IPS DF 4.7 (cell line): ENCODE measurements at regions not wholly inside any gene's neighbourhood (a gene's known extent, or its start where the extent isn't known, plus 50 kb on each side); places are given as distances from the start of the nearest gene placed in this dataset.
"Not testable (repeated sequence)": the region's sequence is repeated elsewhere in the genome, so short reads cannot be mapped to it uniquely, and the experiment has no call there.

ENCODE experiments used
- DNase-seq: peaks from one replicate; pipeline ENCODE4 v3.0.0-alpha.2; 2013; ENCODE audit warnings: low spot score; ENCODE audit errors: extremely low read depth

GRCh38 chr18:14987960-14988710 lies 240.2 kb downstream of the ANKRD30B start:
- not testable (repeated sequence) for DNase-seq

DNA sequence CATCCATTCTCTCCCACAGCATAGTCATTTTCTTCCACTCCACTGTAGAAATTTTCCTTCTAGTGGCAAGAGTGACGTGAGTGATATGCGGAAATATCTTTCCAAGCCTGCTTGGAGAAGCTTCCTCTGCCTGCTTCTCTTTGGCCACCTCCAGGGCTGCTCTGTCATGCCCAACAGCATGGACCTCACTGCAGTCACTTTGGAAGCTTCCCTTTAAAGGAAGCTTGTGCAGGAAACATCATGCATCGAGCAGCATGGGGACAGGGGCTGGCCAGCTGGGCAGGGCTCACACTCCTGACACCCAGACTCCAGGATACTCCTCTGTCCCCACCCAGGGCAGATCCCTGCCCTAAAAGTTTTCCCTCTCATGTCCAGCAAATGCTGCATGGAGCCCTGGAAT lies 241.6 kb downstream of the ANKRD30B start:
- not testable (repeated sequence) for DNase-seq

DNA sequence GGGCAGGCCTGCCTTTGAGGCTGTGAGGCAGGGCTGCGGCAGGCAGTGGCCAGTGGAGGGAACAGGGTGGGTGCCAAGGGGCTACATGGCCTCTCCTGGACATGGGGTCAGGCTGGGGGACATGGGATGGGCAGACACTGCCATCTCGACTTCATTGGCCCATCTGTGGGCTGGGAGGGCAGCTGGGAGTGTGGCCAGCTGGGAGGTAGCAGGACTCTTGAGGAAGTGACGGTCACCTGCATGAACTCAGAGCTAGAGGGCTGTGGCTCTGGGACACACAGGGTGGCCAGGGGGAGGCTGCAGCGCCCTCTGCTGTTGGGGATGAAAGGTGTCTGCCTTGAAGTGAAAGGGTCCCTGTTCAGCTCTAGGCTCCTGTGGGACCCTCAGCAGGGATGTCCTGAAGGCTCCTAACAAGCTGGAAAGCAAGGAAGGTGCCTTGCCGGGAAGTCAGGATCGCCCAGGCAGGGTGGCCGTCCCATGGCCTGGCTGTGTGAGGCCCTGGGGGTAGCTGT lies 244.0 kb downstream of the ANKRD30B start:
- not testable (repeated sequence) for DNase-seq

DNA sequence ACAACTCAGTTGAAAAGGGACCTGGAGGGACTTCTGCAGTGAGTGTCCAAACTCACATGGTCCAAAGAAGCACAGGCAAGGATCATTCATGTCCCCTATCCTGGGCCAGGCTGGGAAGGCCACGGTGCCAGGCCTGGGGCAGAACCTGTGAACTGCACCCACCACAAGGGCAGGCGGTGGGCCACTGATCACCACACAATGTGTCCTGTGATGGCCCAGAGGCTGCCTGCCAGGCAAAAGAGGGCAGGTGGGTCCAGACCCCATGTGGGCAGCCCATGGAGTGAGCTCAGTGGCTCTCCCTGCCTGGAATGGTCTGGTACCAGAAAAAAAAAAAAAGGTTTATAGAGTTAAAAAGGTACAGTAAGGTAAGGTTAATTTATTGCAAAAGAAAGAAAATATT lies 244.8 kb downstream of the ANKRD30B start:
- DNase-seq: not testable (repeated sequence)

DNA sequence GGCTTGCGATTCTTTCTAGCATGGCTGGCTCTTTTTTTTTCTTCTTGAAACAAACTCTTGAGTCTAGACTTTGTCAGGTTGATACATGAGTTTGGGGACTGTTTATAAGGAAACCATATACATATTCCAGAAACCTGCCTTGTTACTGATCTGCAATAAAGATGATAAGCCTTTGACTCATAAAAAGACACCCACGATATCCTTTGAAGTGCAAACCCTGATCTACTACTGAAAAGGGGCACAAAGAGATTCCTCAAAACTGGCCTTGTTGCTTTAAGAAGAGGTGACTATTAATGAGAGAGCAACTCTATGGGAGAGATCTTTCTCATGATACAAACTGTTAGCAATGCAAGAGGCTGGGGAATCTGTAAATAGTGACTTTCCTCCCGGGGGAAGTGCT lies 247.1 kb downstream of the ANKRD30B start:
- not testable (repeated sequence) for DNase-seq

GRCh38 chr18:14997357-14997756 lies 249.4 kb downstream of the ANKRD30B start:
- DNase-seq: no peak

DNA sequence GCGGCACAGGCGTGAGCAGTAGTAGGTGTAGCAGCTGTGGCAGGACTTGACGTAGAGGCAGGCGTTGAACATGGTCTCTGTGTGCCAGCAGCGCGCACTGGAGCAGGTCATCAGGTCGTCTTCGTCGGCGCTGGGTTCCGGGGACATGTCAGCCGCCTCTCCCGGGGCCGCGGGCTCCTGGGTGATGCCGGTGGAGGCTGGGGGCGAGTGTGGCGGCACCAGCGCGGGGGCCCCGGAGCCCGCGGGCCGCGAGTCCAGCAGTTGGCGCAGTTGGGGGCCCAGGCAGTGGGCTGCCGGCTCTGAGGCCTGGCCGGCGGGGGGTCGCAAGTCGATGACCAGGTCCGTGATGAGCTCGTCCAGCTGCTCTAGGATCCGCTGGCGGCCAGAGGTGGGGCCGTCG lies 249.9 kb downstream of the ANKRD30B start:
- DNase-seq: not testable (repeated sequence)

DNA sequence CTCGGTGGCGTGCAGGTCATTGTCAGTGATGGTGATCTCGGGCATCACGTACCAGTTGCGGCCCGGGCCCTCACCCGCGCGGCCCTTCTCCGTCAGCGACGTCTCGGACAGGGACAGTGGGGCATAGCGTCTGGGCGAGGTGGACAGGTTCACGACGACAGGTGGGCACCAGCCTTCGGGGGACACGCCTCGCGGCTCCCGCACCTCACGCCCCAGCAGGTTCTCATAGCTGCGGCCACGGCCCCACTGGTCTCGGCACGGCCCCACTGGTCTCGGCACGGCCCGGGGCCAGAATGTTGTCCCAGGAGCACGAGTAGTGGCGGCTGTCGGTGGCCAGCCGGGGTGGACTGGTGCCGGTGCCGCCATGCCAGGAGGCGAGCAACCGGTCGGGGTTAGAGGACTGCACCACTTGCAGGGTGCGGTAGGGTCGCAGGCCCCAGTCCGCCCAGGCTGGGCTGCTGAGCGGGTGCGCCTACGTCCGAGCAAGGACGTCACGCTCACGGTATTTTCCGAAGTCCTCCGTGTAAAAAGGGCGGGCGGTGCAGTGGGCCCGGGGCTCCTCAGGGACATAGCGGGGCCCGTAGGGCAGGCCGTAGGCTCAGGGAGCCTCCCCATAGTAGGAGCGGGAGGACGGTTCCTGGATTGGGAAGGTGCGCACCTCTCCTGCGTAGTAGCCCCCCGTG lies 250.5 kb downstream of the ANKRD30B start:
- not testable (repeated sequence) for DNase-seq

- no peak for DNase-seq
Measured at GRCh38 chr18:14999085-14999975, 251.4 kb downstream of the ANKRD30B start.

DNA sequence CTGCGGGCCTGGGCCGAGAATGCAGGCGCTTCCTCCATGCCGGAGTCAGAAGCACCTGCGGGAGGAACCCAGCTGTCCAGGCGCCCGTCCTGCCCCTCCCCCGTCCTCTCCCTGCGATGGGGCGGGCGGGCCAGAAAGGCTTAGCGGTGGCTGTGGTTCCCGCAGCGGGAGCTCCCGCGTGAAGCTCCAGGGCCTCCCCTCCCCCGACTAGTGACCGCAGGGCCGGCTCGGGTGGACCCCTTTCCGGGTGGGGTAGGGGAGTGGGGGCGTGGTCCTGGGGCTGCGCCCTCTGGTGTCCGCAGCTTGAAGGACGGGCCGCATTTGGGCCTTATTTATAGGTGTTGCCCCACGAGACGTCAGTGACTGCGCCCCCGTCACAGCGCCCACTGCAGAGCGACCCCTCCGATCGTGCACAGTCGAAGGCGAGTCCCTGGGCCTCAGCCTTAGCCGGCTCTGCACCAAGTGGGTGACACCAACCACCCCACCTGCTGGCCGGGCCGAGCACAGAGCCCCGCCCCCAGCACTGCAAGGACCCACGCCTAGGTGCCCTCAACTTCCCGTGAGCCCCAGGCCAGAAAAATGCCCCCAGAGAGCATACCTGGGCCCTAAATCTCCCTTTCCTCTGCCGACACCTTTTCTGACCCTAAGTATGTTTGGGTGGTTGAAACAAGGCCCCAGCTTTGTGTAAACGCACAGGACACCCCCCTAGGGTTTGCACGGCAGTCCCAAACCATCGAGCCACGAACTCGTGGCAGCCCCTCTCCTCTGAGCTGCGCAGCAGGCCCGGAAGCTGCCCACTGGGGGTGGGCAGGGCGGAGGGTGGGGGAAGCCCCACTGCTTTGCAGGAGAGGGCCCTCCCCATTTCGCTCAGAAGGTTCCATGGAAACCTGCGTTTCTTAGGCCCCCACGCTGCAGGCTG lies 252.4 kb downstream of the ANKRD30B start:
- not testable (repeated sequence) for DNase-seq

GRCh38 chr18:15001038-15001794 lies 253.2 kb downstream of the ANKRD30B start:
- not testable (repeated sequence) for DNase-seq

DNA sequence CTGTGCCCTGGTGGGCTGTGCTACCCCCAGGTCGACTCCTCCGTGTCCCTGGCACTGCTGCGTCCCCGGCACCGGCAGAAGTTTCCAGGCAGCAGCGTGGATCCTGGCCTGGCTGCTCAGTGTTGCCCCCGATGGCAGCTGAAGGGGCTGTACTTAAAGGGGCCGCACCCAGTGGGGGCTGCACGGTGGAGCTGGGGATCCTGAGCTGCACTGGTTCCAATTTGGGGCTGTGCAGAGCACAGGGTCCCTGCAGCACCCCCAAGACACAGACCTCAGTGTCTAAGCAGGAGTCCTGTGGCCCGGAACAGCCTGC lies 253.8 kb downstream of the ANKRD30B start:
- DNase-seq: not testable (repeated sequence)

DNA sequence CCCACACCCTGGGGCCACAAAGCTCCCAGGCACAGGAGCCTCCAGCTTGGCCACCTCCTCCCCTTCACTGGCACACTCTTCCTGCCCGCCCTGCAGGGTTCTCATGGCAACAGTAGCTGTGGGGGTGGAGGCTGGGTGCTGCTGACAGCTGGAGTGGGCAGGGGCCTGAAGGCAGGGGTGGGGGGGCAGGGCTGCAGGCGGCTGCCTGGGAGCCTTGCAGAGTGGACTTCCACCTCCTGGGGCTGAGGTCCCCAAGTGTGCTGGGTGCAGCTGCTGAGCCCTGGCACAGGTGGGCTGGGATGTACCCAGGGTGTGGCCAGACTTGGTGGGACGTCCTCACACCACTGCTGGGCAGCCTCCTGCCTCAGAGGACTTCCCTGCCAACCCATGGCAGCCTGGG lies 254.8 kb downstream of the ANKRD30B start:
- not testable (repeated sequence) for DNase-seq

- not testable (repeated sequence) for DNase-seq
Measured at GRCh38 chr18:15003231-15003630, 255.3 kb downstream of the ANKRD30B start.

DNA sequence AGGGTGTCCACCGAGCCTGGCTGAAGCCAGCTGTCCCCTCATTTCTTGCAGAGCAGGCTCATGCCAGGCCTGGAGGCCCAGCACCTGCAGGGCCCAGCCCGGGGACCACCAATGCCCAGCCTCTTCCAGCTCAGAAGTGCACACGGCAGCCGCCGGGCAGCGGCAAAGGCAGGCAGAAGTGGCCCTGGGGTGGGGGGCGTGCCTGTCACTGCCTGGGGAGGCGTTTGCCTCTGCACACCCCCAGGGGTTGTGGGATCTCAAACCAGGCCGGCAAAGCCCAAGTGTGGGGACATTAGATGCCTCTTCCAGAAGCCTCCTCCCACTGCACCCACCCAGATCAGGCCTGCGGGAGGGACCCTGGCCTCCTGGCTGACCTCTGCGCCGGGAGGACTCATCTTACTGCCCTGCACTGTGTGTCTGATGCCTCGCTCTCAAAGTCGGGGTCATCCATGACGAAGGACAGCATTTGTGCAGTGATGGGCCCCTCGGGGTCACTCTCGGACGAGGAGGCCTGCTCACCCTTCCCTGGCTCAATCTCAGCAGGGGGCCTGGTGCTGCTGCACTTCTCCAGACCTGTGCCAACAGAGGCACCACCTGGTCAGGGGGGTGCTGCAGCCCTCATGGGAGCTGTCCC lies 255.8 kb downstream of the ANKRD30B start:
- DNase-seq: not testable (repeated sequence)

DNA sequence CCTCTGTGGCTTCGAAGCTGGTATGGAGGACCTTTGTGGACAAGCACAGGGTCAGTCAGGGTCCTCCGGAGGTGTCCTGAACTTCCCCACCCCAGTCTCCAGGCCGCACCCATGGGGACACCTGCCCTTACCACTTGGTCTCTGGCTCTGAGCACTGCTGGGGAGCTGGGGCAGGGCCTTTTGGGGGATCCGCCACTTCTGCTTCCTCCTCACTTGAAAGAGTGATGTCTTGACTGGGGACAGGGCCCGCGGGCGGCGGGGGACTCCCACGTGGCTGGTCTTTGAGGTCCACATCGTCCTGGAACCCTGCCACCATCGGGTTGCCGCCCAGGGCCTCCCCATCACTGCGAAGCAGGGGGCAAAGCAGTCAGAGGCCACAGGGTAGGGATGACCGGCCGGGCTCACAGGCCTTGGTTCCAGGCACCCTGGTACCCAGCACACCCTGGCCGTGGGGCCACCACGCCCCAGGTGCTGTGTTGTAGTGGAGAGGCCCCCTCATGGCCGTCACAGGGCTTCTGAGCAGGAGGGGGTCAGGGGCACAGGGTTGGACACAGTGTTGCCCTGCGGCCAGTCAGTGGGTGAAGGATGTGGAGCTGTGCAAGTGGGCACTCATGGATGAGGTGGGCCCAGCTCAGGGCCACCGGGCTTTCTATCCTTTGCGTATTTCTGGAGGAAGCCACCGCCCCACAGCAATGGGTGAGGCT lies 256.4 kb downstream of the ANKRD30B start:
- not testable (repeated sequence) for DNase-seq

DNA sequence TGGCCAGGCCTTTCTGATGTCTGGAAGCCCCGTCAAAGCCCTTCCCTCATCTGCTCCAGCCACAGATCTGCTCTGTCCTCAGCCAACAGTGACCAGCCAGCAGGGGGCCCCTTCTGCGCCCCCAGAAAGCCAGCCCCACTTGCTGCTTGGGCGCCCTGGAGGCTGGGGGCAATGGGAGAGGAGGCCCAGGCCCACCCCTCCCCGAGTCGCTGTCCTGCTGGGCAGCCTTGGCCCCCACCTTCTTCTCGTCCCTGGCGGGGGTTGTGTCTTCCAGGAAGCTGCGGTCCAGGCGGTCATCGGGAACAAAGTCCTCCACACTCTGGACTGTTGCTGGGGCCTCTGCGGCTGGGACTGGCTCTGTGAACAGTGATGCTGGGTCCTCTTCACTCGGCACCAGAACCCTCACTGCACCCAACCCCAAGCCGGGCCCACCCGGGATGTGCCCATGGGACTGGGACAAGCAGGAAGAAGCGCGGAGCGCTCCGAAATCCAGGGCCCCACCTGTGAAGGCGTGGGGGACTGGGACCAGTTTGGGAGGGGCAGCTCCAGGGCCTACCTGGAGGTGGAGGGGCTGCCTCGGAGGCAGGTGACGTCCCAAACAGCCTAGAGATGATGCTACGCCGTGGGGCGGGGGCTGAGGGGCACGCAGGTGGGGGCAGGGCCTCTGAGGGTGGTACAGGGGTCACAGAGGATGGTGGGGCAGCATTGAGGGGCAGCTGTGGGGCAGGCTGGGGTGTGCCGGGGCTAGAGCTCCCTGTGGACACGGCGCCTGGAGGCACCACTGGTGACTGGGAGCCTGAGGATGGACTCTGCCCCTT lies 257.6 kb downstream of the ANKRD30B start:
- DNase-seq: no peak

- not testable (repeated sequence) for DNase-seq
Measured at GRCh38 chr18:15006616-15007015, 258.6 kb downstream of the ANKRD30B start.
